Fibroblast of mammary gland (primary cell): ENCODE measurements at regions not wholly inside any gene's neighbourhood (a gene's known extent, or its start where the extent isn't known, plus 50 kb on each side); places are given as distances from the start of the nearest gene placed in this dataset.

Experiments
- DNase-seq: peaks from one replicate; pipeline ENCODE4 v3.0.0-alpha.2; 2010; ENCODE audit warnings: low read depth
- H3K4me3 ChIP-seq: 2 replicates; pipeline ENCODE4 v1.5.1; 2011; ENCODE audit warnings: low read depth, mild to moderate bottlenecking, low read length, moderate library complexity; ENCODE audit not compliant: control insufficient read depth
- TF ChIP-seq, protein P1 (sequence below): conservative IDR thresholded peaks from 2 replicates; pipeline ENCODE4 v1.5.1; 2011; ENCODE audit warnings: low read depth, low read length, inconsistent platforms; ENCODE audit not compliant: control insufficient read depth, insufficient read depth

DNA sequence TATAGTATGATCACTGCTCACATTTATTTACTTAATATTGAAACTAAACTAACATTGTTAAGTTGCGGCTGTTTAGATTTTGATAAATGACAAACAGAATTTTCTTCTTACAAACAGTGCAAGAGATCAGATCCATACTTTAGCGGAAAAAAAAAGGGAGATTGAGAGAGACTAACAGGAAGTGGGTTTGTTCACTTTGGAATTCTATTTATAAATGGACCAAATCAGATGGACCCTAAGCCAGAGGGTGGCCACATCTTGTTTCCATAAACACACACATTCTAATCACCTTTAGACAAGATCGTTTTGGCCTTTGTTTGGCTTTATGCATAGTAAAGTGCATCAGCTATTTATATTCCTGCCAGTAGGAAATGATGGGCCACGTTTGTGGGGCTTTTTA lies 381.4 kb upstream of the CD180 start:
- TF ChIP-seq, protein P1, sequence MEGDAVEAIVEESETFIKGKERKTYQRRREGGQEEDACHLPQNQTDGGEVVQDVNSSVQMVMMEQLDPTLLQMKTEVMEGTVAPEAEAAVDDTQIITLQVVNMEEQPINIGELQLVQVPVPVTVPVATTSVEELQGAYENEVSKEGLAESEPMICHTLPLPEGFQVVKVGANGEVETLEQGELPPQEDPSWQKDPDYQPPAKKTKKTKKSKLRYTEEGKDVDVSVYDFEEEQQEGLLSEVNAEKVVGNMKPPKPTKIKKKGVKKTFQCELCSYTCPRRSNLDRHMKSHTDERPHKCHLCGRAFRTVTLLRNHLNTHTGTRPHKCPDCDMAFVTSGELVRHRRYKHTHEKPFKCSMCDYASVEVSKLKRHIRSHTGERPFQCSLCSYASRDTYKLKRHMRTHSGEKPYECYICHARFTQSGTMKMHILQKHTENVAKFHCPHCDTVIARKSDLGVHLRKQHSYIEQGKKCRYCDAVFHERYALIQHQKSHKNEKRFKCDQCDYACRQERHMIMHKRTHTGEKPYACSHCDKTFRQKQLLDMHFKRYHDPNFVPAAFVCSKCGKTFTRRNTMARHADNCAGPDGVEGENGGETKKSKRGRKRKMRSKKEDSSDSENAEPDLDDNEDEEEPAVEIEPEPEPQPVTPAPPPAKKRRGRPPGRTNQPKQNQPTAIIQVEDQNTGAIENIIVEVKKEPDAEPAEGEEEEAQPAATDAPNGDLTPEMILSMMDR, result no peak
- peak; percentile 2 for DNase-seq
- no peak overlapping the region for H3K4me3 ChIP-seq

- H3K4me3 ChIP-seq, result no peak overlapping the region
- DNase-seq, result peak; percentile 74
- TF ChIP-seq, protein P1, result no peak
Observed at GRCh38 chr5:67577424-67577823, 380.8 kb upstream of the CD180 start.

DNA sequence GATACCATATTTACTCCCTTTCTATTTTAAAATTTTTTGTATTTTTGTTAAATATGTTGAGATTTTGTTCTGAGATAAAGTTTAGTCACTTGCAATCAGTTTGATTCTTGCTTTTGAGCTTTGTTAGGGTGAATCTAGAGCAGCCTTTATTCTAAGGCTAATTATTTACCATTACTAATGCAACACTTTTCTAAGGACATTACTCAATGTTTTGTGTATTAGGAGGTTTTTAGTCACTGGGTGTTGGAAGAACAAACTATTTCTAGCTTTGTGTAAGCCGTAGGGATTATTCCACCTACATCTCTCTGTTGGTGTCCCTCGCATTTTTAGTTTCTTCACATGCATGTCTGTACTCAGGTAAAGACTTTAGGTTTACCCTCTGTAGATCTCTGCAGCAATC lies 379.5 kb upstream of the CD180 start:
- TF ChIP-seq, protein P1, result no peak
- DNase-seq, result no peak
- H3K4me3 ChIP-seq, result no peak overlapping the region

- TF ChIP-seq, protein P1, result no peak
- no peak overlapping the region for H3K4me3 ChIP-seq
- no peak for DNase-seq
Observed at GRCh38 chr5:67575087-67575486, 378.5 kb upstream of the CD180 start.

DNA sequence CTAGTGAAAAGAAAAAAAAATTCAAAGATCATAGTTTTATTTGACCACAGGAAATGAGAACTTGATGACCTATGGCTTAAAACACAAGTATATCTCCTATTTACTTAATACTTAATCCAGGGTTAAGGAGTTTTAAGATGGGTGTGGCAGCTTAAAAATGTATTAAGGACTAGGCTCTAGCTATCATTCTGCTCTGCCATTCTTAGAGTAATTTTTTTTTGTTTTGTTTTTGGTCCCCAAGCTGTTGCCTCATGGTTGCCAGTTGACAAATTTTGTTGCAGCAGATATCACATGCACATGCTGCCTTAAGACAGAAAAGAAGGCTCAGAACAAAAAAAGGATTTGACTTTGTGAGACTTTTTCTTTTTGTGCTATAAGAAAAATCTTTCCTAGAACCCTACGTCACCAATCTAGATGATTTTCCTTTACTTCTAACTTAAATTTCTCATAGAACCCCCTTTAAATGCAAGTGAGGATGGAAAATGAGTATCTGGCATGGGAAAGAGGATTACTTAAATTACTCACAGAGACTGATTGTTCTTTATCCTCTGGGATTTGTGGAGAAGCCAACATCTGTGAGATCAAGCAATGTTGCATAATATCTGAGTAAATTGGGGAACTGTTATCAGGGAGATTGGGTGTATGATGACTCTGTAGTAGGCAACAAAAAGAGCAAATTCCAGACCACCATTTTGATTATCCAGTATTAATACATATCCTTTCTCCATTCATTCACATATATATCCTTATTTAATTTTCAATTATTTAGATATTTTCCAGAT lies 364.7 kb upstream of the CD180 start:
- TF ChIP-seq, protein P1, result no peak
- no peak overlapping the region for H3K4me3 ChIP-seq
- peak; percentile 78 for DNase-seq

- no peak for DNase-seq
- no peak overlapping the region for H3K4me3 ChIP-seq
- TF ChIP-seq, protein P1, result no peak
Observed at GRCh38 chr5:67552773-67553172, 356.2 kb upstream of the CD180 start.

DNA sequence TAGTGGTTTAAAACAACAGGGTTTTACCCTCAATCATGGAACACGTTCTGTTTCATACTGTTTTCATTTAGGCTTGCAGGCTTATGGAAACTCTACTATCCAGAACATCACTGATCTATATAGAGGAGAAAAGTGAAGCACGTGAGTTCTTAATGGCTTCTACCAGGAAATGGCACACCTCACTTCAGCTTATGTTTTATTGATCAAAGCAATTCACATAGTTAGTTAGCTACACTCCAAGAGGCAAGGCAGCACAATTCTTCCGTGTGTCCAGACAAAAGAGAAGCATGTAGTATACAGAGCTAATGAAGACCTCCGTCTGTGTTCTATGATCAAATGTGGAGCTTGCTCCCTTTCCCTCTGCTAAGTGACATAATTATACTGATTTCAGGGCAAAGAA lies 353.3 kb upstream of the CD180 start:
- TF ChIP-seq, protein P1, result no peak
- no peak overlapping the region for H3K4me3 ChIP-seq
- no peak for DNase-seq
